NT2/D1 (cell line): ENCODE measurements at regions not wholly inside any gene's neighbourhood (a gene's known extent, or its start where the extent isn't known, plus 50 kb on each side); places are given as distances from the start of the nearest gene placed in this dataset.

Experiments used
- DNase-seq: peaks from one replicate; pipeline ENCODE4 v3.0.0-alpha.2; 2011; ENCODE audit warnings: low read depth, low spot score
- H3K27me3 ChIP-seq: 2 replicates; pipeline ENCODE4 v1.6.0; 2011; ENCODE audit warnings: mild to moderate bottlenecking; ENCODE audit not compliant: insufficient read length, insufficient read depth
- H3K36me3 ChIP-seq: 2 replicates; pipeline ENCODE4 v1.6.1; 2011; ENCODE audit warnings: mild to moderate bottlenecking, low read length, mixed read lengths; ENCODE audit not compliant: insufficient read depth, insufficient read length
- H3K4me1 ChIP-seq: 2 replicates; pipeline ENCODE4 v1.5.1; 2011; ENCODE audit not compliant: insufficient read depth, insufficient read length
- H3K4me3 ChIP-seq: 2 replicates; pipeline ENCODE4 v1.5.1; 2011; ENCODE audit warnings: low read depth; ENCODE audit not compliant: insufficient read length
- H3K9ac ChIP-seq: 2 replicates; pipeline ENCODE4 v1.6.0; 2011; ENCODE audit warnings: low read depth; ENCODE audit not compliant: insufficient read length
- H3K9me3 ChIP-seq: 2 replicates; pipeline ENCODE4 v1.5.1; 2011; ENCODE audit warnings: mild to moderate bottlenecking, low read length; ENCODE audit not compliant: insufficient read depth
- SUZ12 ChIP-seq: IDR thresholded peaks from 2 replicates; pipeline ENCODE4 v1.6.1; 2011; ENCODE audit not compliant: insufficient read length, insufficient read depth; ENCODE audit errors: extremely low read depth
- YY1 ChIP-seq: IDR thresholded peaks from 2 replicates; pipeline ENCODE4 v1.6.1; 2011; ENCODE audit not compliant: insufficient read length, insufficient read depth
- ZNF274 ChIP-seq: IDR thresholded peaks from 2 replicates; pipeline ENCODE4 v1.6.1; 2011; ENCODE audit warnings: mild to moderate bottlenecking, low read depth, low read length

DNA sequence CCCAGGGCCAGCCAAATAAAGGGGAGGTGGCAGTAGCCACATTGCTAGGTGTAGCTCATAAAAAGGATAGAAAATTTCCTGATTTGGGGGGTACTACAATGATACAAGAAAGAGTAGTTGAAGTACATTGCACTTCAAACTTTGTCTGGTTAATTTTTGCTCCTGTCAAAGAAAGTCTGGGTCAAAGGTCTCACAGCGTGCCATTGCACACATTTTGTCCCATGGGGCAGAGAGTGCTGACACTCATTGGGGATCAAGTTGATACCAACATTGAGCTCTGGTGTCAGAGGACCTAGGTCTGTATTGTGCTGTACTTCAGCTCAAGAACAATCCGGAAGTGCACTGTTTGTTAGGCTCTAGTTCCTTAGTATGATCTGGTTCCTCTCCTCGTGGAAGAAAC is 229.2 kb upstream of the AGTR2 start:
- H3K36me3 ChIP-seq, result peaks cover 33% of the 10 kb centered on the region
- no peak for DNase-seq
- TF ChIP-seq SUZ12 (no peak), YY1 (no peak)
- no peak overlapping the region for H3K9ac ChIP-seq
- H3K9me3 ChIP-seq, result peaks cover 6% of the 10 kb centered on the region; the same call in 1 of the 2 replicates
- H3K4me1 ChIP-seq, result no peaks in the 10 kb centered on the region
- no peaks in the 10 kb centered on the region for H3K27me3 ChIP-seq
- H3K4me3 ChIP-seq, result no peak overlapping the region

DNA sequence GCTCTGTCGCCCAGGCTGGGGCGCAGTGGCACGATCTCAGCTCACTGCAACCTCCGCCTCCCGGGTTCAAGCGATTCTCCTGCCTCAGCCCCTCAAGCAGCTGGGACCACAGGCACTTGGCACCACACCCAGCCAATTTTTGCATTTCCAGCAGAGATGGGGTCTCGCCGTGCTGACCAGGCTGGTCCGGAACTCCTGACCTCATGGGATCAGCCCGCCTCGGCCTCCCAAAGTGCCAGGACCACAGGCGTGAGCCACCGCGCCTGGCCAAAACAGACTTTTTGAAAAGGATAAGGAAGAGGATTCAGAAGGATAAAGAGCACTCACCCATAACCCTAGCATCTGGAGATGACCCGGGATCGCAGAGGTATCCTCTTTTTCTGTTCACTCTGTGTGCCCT is 224.5 kb upstream of the AGTR2 start:
- no peaks in the 10 kb centered on the region for H3K9me3 ChIP-seq
- TF ChIP-seq SUZ12 (no peak), YY1 (no peak), ZNF274 (no peak)
- no peak for DNase-seq
- no peaks in the 10 kb centered on the region for H3K4me1 ChIP-seq
- H3K27me3 ChIP-seq, result no peaks in the 10 kb centered on the region
- H3K36me3 ChIP-seq, result peaks cover 50% of the 10 kb centered on the region
- no peak overlapping the region for H3K4me3 ChIP-seq
- H3K9ac ChIP-seq, result no peak overlapping the region

DNA sequence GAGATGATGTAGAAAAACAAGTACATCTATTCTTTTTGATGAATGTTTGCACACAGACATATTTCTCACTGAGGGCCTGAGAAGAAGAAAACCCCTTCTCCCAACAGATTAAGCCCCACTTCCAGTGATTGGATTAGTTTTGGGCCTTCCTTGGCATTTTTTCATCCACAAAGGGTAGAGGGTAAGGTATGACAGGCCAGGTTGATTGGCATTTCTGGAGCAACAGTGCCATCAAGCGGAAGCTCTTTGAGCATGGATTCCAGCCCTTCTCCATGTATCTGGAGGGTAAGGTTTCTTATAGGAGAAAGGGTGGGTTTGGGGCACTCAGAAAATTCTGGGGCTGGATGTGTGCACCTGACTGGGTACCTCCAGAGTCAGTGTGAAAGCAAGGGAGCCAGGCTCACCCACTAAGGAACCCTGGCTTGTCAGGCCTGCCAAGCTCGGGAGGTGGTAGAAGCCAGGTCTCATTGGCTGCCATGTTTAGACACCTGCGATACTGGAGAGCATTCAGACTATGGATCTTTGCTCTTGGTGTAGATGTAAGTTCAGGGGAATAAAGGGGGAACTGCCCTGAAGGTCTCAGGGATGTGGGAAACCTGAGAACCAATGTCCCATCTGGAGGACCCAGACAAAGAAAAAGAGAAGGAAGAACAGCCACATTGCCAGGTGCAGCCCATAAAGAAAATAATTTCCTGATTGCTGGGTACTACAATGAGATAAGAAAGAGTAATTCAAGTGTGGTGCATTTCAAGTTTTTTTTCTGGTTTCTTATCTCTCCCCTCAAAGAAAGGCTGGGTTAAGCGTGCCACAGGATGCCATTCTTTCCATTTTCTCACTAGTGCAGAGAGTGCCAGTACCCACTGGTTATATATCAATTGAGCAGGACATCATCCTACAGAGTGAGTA is 222.3 kb upstream of the AGTR2 start:
- Histone ChIP-seq H3K27me3 (no peaks in the 10 kb centered on the region), H3K9me3 (no peaks in the 10 kb centered on the region), H3K9ac (no peak overlapping the region), H3K36me3 (peaks cover 58% of the 10 kb centered on the region), H3K4me3 (no peak overlapping the region), H3K4me1 (no peaks in the 10 kb centered on the region)
- no peak for DNase-seq
- TF ChIP-seq YY1 (no peak), ZNF274 (no peak), SUZ12 (no peak)

DNA sequence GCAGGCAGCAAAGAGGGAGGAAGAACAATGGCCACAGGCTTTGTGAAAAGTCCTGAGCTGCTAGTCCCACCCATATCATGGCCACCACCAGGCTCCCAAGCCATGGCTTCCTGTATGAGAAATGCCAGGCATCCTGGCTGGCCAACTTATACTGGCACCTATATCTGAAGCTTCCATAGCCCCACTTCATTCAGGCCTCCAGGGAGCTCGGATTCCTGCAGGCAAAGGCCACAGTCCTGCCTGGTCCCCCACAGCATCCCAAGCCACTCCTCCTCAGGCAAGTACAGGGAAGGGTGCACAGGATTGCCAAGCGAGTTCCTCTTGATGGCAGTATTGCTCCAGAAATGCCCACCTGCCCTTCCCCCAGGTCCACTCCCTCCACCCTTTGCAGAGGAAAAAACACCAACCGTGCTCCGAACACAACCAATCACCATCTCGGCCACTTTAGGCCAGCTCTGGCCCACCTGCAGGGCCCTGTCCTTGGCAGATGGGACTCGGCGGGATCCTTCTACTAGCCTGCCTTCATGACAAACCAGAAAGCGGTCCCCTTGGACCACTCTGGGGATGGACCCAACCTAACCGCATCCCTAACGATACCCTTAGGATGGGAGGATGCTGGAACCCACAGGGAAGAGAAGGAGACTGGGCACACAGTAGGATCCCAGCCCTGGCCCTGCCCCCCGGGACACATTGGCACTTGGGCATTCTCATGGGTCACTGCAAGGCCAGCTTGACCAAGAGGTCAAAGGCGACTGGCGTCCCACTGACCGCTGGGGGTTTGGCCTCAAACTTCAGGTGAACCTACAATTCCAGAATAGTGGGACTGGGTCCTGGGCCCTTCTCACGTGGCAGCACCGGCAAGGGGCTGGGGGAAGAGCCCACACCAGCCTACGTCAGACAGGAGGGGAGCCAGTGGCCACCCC is 220.4 kb upstream of the AGTR2 start:
- Histone ChIP-seq H3K4me3 (no peak overlapping the region), H3K9ac (no peak overlapping the region), H3K4me1 (no peaks in the 10 kb centered on the region), H3K36me3 (peaks cover 45% of the 10 kb centered on the region), H3K27me3 (no peaks in the 10 kb centered on the region), H3K9me3 (no peaks in the 10 kb centered on the region)
- TF ChIP-seq YY1 (no peak), ZNF274 (no peak), SUZ12 (no peak)
- no peak for DNase-seq

DNA sequence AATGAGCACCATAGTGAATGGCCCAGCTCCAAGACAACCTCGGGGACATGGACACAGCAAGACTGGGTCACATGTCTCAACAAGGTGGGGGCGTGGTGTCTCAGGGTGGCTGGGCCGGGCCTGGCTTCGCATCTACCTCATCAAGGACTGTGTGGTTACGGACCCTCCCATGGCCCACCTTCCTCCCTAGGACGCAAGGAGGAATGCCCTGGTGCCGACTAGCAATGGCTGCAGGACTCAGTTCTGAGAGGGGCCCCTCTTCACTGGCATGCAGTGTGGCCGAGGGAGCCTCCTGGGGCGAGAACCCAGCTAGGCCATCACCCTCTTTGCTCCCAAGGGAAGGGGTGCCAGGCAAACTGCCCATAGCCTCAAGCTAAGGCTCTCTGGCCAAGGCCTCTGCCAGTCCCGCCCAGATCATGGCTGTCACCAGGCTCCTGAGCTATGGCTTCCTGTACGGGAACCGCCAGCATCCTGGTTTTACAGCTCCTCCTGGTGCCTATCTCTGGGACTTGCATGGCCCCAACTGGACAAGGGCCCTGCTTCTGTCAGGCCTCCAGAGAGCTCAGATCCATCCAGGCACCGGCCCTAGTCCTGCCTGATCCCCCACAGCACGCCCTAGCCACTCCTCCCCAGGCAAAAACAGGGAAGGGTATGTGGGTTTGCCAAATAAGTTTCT is 218.0 kb upstream of the AGTR2 start:
- no peak for DNase-seq
- Histone ChIP-seq H3K4me1 (no peaks in the 10 kb centered on the region), H3K9me3 (no peaks in the 10 kb centered on the region), H3K36me3 (peaks cover 34% of the 10 kb centered on the region), H3K4me3 (no peak overlapping the region), H3K27me3 (no peaks in the 10 kb centered on the region), H3K9ac (no peak overlapping the region)
- TF ChIP-seq ZNF274, result no peak
- no peak for TF ChIP-seq YY1
- no peak for TF ChIP-seq SUZ12

DNA sequence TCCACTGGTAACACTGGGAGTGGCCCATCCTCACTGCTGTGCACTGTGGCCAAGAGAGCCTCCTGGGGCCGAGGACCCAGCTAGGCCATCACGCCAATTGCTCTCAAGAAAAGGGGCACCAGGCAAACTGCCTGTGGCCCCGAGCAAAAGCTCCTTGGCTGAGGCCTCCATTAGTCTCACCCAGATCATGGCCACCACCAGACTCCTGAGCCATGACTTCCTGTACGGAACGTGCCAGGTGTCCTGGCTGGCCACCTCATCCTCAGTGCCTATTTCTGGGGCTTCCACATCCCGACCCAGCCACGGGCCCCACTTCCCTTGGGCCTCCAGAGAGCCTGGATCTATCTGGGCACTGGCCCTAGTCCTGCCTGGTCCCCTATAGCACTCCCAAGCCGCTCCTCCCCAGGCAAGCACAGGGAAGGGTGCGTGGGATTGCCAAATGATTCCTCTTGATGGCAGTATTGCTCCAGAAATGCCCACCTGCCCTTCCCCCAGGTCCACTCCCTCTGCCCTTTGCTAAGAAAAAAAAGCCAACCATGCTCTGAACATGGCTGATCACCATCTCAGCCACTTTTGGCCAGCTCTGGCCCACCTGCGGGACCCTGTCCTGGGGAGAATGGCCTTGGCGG is 212.6 kb upstream of the AGTR2 start:
- DNase-seq, result no peak

More for the DNA sequence above, 212.6 kb upstream of the AGTR2 start:
- Histone ChIP-seq H3K36me3 (no peaks in the 10 kb centered on the region), H3K9ac (no peak overlapping the region), H3K9me3 (no peaks in the 10 kb centered on the region), H3K27me3 (no peaks in the 10 kb centered on the region), H3K4me3 (no peak overlapping the region), H3K4me1 (no peaks in the 10 kb centered on the region)
- TF ChIP-seq SUZ12, result no peak
- TF ChIP-seq YY1, result no peak
- TF ChIP-seq ZNF274, result no peak
